ENCODE measurements at regions not wholly inside any gene's neighbourhood (a gene's known extent, or its start where the extent isn't known, plus 50 kb on each side); places are given as distances from the start of the nearest gene placed in this dataset.

- intact Hi-C loops (cut with micrococcal nuclease; ENCODE audit: unreplicated experiment): no loop called here
- Histone ChIP-seq H3K4me2 (ENCODE audit: control insufficient read depth, insufficient read depth) (no peak overlapping the region), H3K79me2 (ENCODE audit: control insufficient read depth, insufficient read depth, low read length) (no peaks in the 10 kb centered on the region), H4K20me1 (ENCODE audit: control insufficient read depth, insufficient read depth) (no peaks in the 10 kb centered on the region), H3K27ac (ENCODE audit: control insufficient read depth, insufficient read depth) (no peak overlapping the region), H3K4me3 (no peak overlapping the region), H3K27me3 (replicated peaks in 1 of 2; ENCODE audit: control insufficient read depth in 2 of 2, insufficient read depth in 2 of 2, low read length in 1 of 2) (no peaks in the 10 kb centered on the region), H3K9me3 (replicated peaks; ENCODE audit: control insufficient read depth, insufficient read depth, low read length) (no peaks in the 10 kb centered on the region), H3K4me1 (ENCODE audit: control insufficient read depth, insufficient read depth, low read length) (no peaks in the 10 kb centered on the region), H3K9ac (ENCODE audit: control insufficient read depth, insufficient read depth, low read length) (no peak overlapping the region), H3K36me3 (ENCODE audit: control insufficient read depth in 2 of 2, insufficient read depth in 2 of 2, low read length in 1 of 2) (no peaks in the 10 kb centered on the region), H2AFZ (ENCODE audit: control insufficient read depth, low read depth, low read length) (no peak overlapping the region)
- ATAC-seq (no peak), DNase-seq (ENCODE audit: low read depth, low spot score) (no peak), FAIRE-seq (no peak)
- TF ChIP-seq ELK1 (IDR thresholded peaks at IDR 0.05; ENCODE audit: low read depth, low read length) (no peak), NR2C1 (IDR thresholded peaks at IDR 0.05) (no peak)
- SMC1A ChIA-PET (ENCODE audit: uncharacterized antibody, unreplicated experiment): interaction anchor here (0.6 kb wide), 1 partner anchor 71 kb away, joined by 3 read pairs; no protein-coding TSS in a partner anchor
- RAD21 ChIA-PET (ENCODE audit: unreplicated experiment): no interaction called here
- in situ Hi-C loops (cut with MboI): no loop called here
- POLR2A ChIA-PET: no interaction called here
- no TSS peak for BruUV-seq (replicated peaks)
- CTCF ChIA-PET: no interaction called here
Observed at GRCh38 chr1:55819011-55819410, 603.8 kb upstream of the USP24 start.

- Histone ChIP-seq H3K9ac (ENCODE audit: control insufficient read depth, insufficient read depth, low read length) (no peak overlapping the region), H3K4me3 (no peak overlapping the region), H3K36me3 (ENCODE audit: control insufficient read depth in 2 of 2, insufficient read depth in 2 of 2, low read length in 1 of 2) (no peaks in the 10 kb centered on the region), H3K9me3 (replicated peaks; ENCODE audit: control insufficient read depth, insufficient read depth, low read length) (no peaks in the 10 kb centered on the region), H3K27me3 (replicated peaks in 1 of 2; ENCODE audit: control insufficient read depth in 2 of 2, insufficient read depth in 2 of 2, low read length in 1 of 2) (no peaks in the 10 kb centered on the region), H2AFZ (ENCODE audit: control insufficient read depth, low read depth, low read length) (no peak overlapping the region), H3K4me1 (ENCODE audit: control insufficient read depth, insufficient read depth, low read length) (no peaks in the 10 kb centered on the region), H3K79me2 (ENCODE audit: control insufficient read depth, insufficient read depth, low read length) (no peaks in the 10 kb centered on the region), H3K4me2 (ENCODE audit: control insufficient read depth, insufficient read depth) (no peak overlapping the region), H3K27ac (ENCODE audit: control insufficient read depth, insufficient read depth) (no peak overlapping the region), H4K20me1 (ENCODE audit: control insufficient read depth, insufficient read depth) (no peaks in the 10 kb centered on the region)
- POLR2A ChIA-PET: no interaction called here
- 1% methylated on average over 3 of the region's 3 CpGs for WGBS (ENCODE audit: insufficient coverage, insufficient replicate concordance, low lambda C conversion rate, missing lambda C conversion rate)
- in situ Hi-C loops (cut with MboI) (no loop called here), intact Hi-C loops (cut with micrococcal nuclease; ENCODE audit: unreplicated experiment) (no loop called here)
- CTCF ChIA-PET: interaction anchor here (0.7 kb wide), 1 partner anchor 287 kb away, joined by 3 read pairs; no protein-coding TSS in a partner anchor
- RAD21 ChIA-PET (ENCODE audit: unreplicated experiment): no interaction called here
- FAIRE-seq (no peak), ATAC-seq (peak; percentile 89), DNase-seq (ENCODE audit: low read depth, low spot score) (peak; percentile 15)
- SMC1A ChIA-PET (ENCODE audit: uncharacterized antibody, unreplicated experiment): interaction anchor here (1.2 kb wide), 1 partner anchor 9 kb away, joined by 4 read pairs; no protein-coding TSS in a partner anchor
- no TSS peak for BruUV-seq (replicated peaks)
- peak; percentile 43 for TF ChIP-seq IKZF1 (conservative IDR thresholded peaks at IDR 0.05)
- no peak for TF ChIP-seq CBX3 (IDR thresholded peaks at IDR 0.05; ENCODE audit: borderline replicate concordance, low read depth)
- TF ChIP-seq E2F4 (IDR thresholded peaks at IDR 0.05; ENCODE audit: low read depth, low read length): no peak
- TF ChIP-seq ZBTB40 (IDR thresholded peaks at IDR 0.05; ENCODE audit: borderline replicate concordance): no peak
- no peak for TF ChIP-seq RELA (IDR thresholded peaks at IDR 0.05; ENCODE audit: borderline replicate concordance, partially characterized antibody)
- TF ChIP-seq NR2F1 (conservative IDR thresholded peaks at IDR 0.05): peak; percentile 54; the same call in 1 of the 2 replicates
- peak; percentile 14 to 54; a peak in 2 of 4 replicates for TF ChIP-seq BHLHE40 (IDR thresholded peaks at IDR 0.05; ENCODE audit: borderline replicate concordance in 1 of 2, low read depth in 2 of 2, low read length in 1 of 2)
- peak; percentile 49; the same call in 1 of the 2 replicates for TF ChIP-seq ATF7 (IDR thresholded peaks at IDR 0.05; ENCODE audit: low read depth)
Observed at GRCh38 chr1:55816456-55817426, 601.6 kb upstream of the USP24 start.
